ENCODE measurements at regions not wholly inside any gene's neighbourhood (a gene's known extent, or its start where the extent isn't known, plus 50 kb on each side); places are given as distances from the start of the nearest gene placed in this dataset.

- H3K9ac ChIP-seq (ENCODE audit: low read depth in 1 of 2, low read length in 2 of 2), result no peak overlapping the region
- no peak overlapping the region for H3K27ac ChIP-seq (ENCODE audit: low read depth, low read length)
- no peaks in the 10 kb centered on the region for H3K27me3 ChIP-seq (ENCODE audit: control insufficient read depth in 1 of 2, insufficient read depth in 2 of 2, low read length in 2 of 2)
- no peaks in the 10 kb centered on the region for H3K4me1 ChIP-seq (ENCODE audit: control insufficient read depth in 1 of 2, insufficient read depth in 2 of 2, low read length in 2 of 2)
- no peaks in the 10 kb centered on the region for H3K9me3 ChIP-seq (ENCODE audit: control insufficient read depth in 1 of 2, low read length in 2 of 2)
- no peaks in the 10 kb centered on the region for H3K36me3 ChIP-seq (ENCODE audit: control insufficient read depth in 1 of 2, insufficient read depth in 2 of 2, low read length in 2 of 2)
- H3K4me3 ChIP-seq (ENCODE audit: low read depth in 1 of 2, low read length in 2 of 2), result no peak overlapping the region
Measured at GRCh38 chr9:3664044-3664443, 138.2 kb upstream of the RFX3 start.

GRCh38 chr9:3662671-3663070, 136.9 kb upstream of the RFX3 start:
- Histone ChIP-seq H3K9ac (ENCODE audit: low read depth in 1 of 2, low read length in 2 of 2) (no peak overlapping the region), H3K9me3 (ENCODE audit: control insufficient read depth in 1 of 2, low read length in 2 of 2) (no peaks in the 10 kb centered on the region), H3K4me1 (ENCODE audit: control insufficient read depth in 1 of 2, insufficient read depth in 2 of 2, low read length in 2 of 2) (no peaks in the 10 kb centered on the region), H3K27ac (ENCODE audit: low read depth, low read length) (no peak overlapping the region), H3K4me3 (ENCODE audit: low read depth in 1 of 2, low read length in 2 of 2) (no peak overlapping the region), H3K27me3 (ENCODE audit: control insufficient read depth in 1 of 2, insufficient read depth in 2 of 2, low read length in 2 of 2) (no peaks in the 10 kb centered on the region), H3K36me3 (ENCODE audit: control insufficient read depth in 1 of 2, insufficient read depth in 2 of 2, low read length in 2 of 2) (no peaks in the 10 kb centered on the region)

GRCh38 chr9:3660936-3661335, 135.1 kb upstream of the RFX3 start:
- no peaks in the 10 kb centered on the region for H3K36me3 ChIP-seq (ENCODE audit: control insufficient read depth in 1 of 2, insufficient read depth in 2 of 2, low read length in 2 of 2)
- H3K4me1 ChIP-seq (ENCODE audit: control insufficient read depth in 1 of 2, insufficient read depth in 2 of 2, low read length in 2 of 2), result no peaks in the 10 kb centered on the region
- no peaks in the 10 kb centered on the region for H3K27me3 ChIP-seq (ENCODE audit: control insufficient read depth in 1 of 2, insufficient read depth in 2 of 2, low read length in 2 of 2)
- no peaks in the 10 kb centered on the region for H3K9me3 ChIP-seq (ENCODE audit: control insufficient read depth in 1 of 2, low read length in 2 of 2)
- H3K4me3 ChIP-seq (ENCODE audit: low read depth in 1 of 2, low read length in 2 of 2), result no peak overlapping the region
- H3K9ac ChIP-seq (ENCODE audit: low read depth in 1 of 2, low read length in 2 of 2), result no peak overlapping the region
- no peak overlapping the region for H3K27ac ChIP-seq (ENCODE audit: low read depth, low read length)

GRCh38 chr9:3659647-3660046, 133.8 kb upstream of the RFX3 start:
- no peaks in the 10 kb centered on the region for H3K27me3 ChIP-seq (ENCODE audit: control insufficient read depth in 1 of 2, insufficient read depth in 2 of 2, low read length in 2 of 2)
- H3K36me3 ChIP-seq (ENCODE audit: control insufficient read depth in 1 of 2, insufficient read depth in 2 of 2, low read length in 2 of 2), result no peaks in the 10 kb centered on the region
- no peaks in the 10 kb centered on the region for H3K9me3 ChIP-seq (ENCODE audit: control insufficient read depth in 1 of 2, low read length in 2 of 2)
- no peak overlapping the region for H3K4me3 ChIP-seq (ENCODE audit: low read depth in 1 of 2, low read length in 2 of 2)
- no peak overlapping the region for H3K27ac ChIP-seq (ENCODE audit: low read depth, low read length)
- H3K9ac ChIP-seq (ENCODE audit: low read depth in 1 of 2, low read length in 2 of 2), result no peak overlapping the region
- H3K4me1 ChIP-seq (ENCODE audit: control insufficient read depth in 1 of 2, insufficient read depth in 2 of 2, low read length in 2 of 2), result no peaks in the 10 kb centered on the region

GRCh38 chr9:3658964-3659363, 133.2 kb upstream of the RFX3 start:
- H3K36me3 ChIP-seq (ENCODE audit: control insufficient read depth in 1 of 2, insufficient read depth in 2 of 2, low read length in 2 of 2), result no peaks in the 10 kb centered on the region
- no peaks in the 10 kb centered on the region for H3K4me1 ChIP-seq (ENCODE audit: control insufficient read depth in 1 of 2, insufficient read depth in 2 of 2, low read length in 2 of 2)
- H3K27ac ChIP-seq (ENCODE audit: low read depth, low read length), result no peak overlapping the region
- H3K27me3 ChIP-seq (ENCODE audit: control insufficient read depth in 1 of 2, insufficient read depth in 2 of 2, low read length in 2 of 2), result no peaks in the 10 kb centered on the region
- H3K4me3 ChIP-seq (ENCODE audit: low read depth in 1 of 2, low read length in 2 of 2), result no peak overlapping the region
- no peak overlapping the region for H3K9ac ChIP-seq (ENCODE audit: low read depth in 1 of 2, low read length in 2 of 2)
- H3K9me3 ChIP-seq (ENCODE audit: control insufficient read depth in 1 of 2, low read length in 2 of 2), result no peaks in the 10 kb centered on the region

- Histone ChIP-seq H3K4me1 (ENCODE audit: control insufficient read depth in 1 of 2, insufficient read depth in 2 of 2, low read length in 2 of 2) (no peaks in the 10 kb centered on the region), H3K27me3 (ENCODE audit: control insufficient read depth in 1 of 2, insufficient read depth in 2 of 2, low read length in 2 of 2) (no peaks in the 10 kb centered on the region), H3K4me3 (ENCODE audit: low read depth in 1 of 2, low read length in 2 of 2) (no peak overlapping the region)
Measured at GRCh38 chr9:3656224-3656623, 130.4 kb upstream of the RFX3 start.

GRCh38 chr9:3650994-3651622, 125.3 kb upstream of the RFX3 start:
- Histone ChIP-seq H3K4me3 (ENCODE audit: low read depth in 1 of 2, low read length in 2 of 2) (no peak overlapping the region), H3K27me3 (ENCODE audit: control insufficient read depth in 1 of 2, insufficient read depth in 2 of 2, low read length in 2 of 2) (no peaks in the 10 kb centered on the region), H3K27ac (ENCODE audit: low read depth, low read length) (no peak overlapping the region), H3K9ac (ENCODE audit: low read depth in 1 of 2, low read length in 2 of 2) (no peak overlapping the region), H3K4me1 (ENCODE audit: control insufficient read depth in 1 of 2, insufficient read depth in 2 of 2, low read length in 2 of 2) (no peaks in the 10 kb centered on the region), H3K36me3 (ENCODE audit: control insufficient read depth in 1 of 2, insufficient read depth in 2 of 2, low read length in 2 of 2) (no peaks in the 10 kb centered on the region), H3K9me3 (ENCODE audit: control insufficient read depth in 1 of 2, low read length in 2 of 2) (no peaks in the 10 kb centered on the region)

More at GRCh38 chr9:3656224-3656623, 130.4 kb upstream of the RFX3 start:
- Histone ChIP-seq H3K27ac (ENCODE audit: low read depth, low read length) (no peak overlapping the region), H3K36me3 (ENCODE audit: control insufficient read depth in 1 of 2, insufficient read depth in 2 of 2, low read length in 2 of 2) (no peaks in the 10 kb centered on the region), H3K9me3 (ENCODE audit: control insufficient read depth in 1 of 2, low read length in 2 of 2) (no peaks in the 10 kb centered on the region), H3K9ac (ENCODE audit: low read depth in 1 of 2, low read length in 2 of 2) (no peak overlapping the region)

- no peak overlapping the region for H3K4me3 ChIP-seq (ENCODE audit: low read depth in 1 of 2, low read length in 2 of 2)
- no peaks in the 10 kb centered on the region for H3K36me3 ChIP-seq (ENCODE audit: control insufficient read depth in 1 of 2, insufficient read depth in 2 of 2, low read length in 2 of 2)
- H3K27me3 ChIP-seq (ENCODE audit: control insufficient read depth in 1 of 2, insufficient read depth in 2 of 2, low read length in 2 of 2), result no peaks in the 10 kb centered on the region
- no peak overlapping the region for H3K9ac ChIP-seq (ENCODE audit: low read depth in 1 of 2, low read length in 2 of 2)
- no peaks in the 10 kb centered on the region for H3K4me1 ChIP-seq (ENCODE audit: control insufficient read depth in 1 of 2, insufficient read depth in 2 of 2, low read length in 2 of 2)
- no peak overlapping the region for H3K27ac ChIP-seq (ENCODE audit: low read depth, low read length)
- H3K9me3 ChIP-seq (ENCODE audit: control insufficient read depth in 1 of 2, low read length in 2 of 2), result no peaks in the 10 kb centered on the region
Measured at GRCh38 chr9:3648722-3649246, 123.0 kb upstream of the RFX3 start.

- Histone ChIP-seq H3K27me3 (ENCODE audit: control insufficient read depth in 1 of 2, insufficient read depth in 2 of 2, low read length in 2 of 2) (no peaks in the 10 kb centered on the region), H3K27ac (ENCODE audit: low read depth, low read length) (no peak overlapping the region), H3K4me1 (ENCODE audit: control insufficient read depth in 1 of 2, insufficient read depth in 2 of 2, low read length in 2 of 2) (no peaks in the 10 kb centered on the region), H3K36me3 (ENCODE audit: control insufficient read depth in 1 of 2, insufficient read depth in 2 of 2, low read length in 2 of 2) (no peaks in the 10 kb centered on the region), H3K9ac (ENCODE audit: low read depth in 1 of 2, low read length in 2 of 2) (no peak overlapping the region), H3K4me3 (ENCODE audit: low read depth in 1 of 2, low read length in 2 of 2) (no peak overlapping the region), H3K9me3 (ENCODE audit: control insufficient read depth in 1 of 2, low read length in 2 of 2) (no peaks in the 10 kb centered on the region)
Measured at GRCh38 chr9:3648266-3648665, 122.5 kb upstream of the RFX3 start.

- Histone ChIP-seq H3K27ac (ENCODE audit: low read depth, low read length) (no peak overlapping the region), H3K36me3 (ENCODE audit: control insufficient read depth in 1 of 2, insufficient read depth in 2 of 2, low read length in 2 of 2) (no peaks in the 10 kb centered on the region), H3K4me3 (ENCODE audit: low read depth in 1 of 2, low read length in 2 of 2) (no peak overlapping the region), H3K4me1 (ENCODE audit: control insufficient read depth in 1 of 2, insufficient read depth in 2 of 2, low read length in 2 of 2) (no peaks in the 10 kb centered on the region), H3K9ac (ENCODE audit: low read depth in 1 of 2, low read length in 2 of 2) (no peak overlapping the region), H3K27me3 (ENCODE audit: control insufficient read depth in 1 of 2, insufficient read depth in 2 of 2, low read length in 2 of 2) (no peaks in the 10 kb centered on the region), H3K9me3 (ENCODE audit: control insufficient read depth in 1 of 2, low read length in 2 of 2) (no peaks in the 10 kb centered on the region)
Measured at GRCh38 chr9:3647652-3648051, 121.9 kb upstream of the RFX3 start.

All from duodenal mucosa (tissue), 2 donors.